Esophagus muscularis mucosa (tissue), 4 donors: ENCODE measurements at regions not wholly inside any gene's neighbourhood (a gene's known extent, or its start where the extent isn't known, plus 50 kb on each side); places are given as distances from the start of the nearest gene placed in this dataset.

Experiments used
- DNase-seq: peaks from one replicate; pipeline ENCODE4 v3.0.0-alpha.2; 2017; ENCODE audit errors: extremely low spot score
- H3K27ac ChIP-seq, 4 donors: fragments of 200-600 bp; sonication (generic); replicated peaks in 1 of 4; 1 replicate in 3 of 4; 2 replicates in 1 of 4; pipeline ENCODE4 v1.5.1; 2016 to 2019; ENCODE audit warnings: mild to moderate bottlenecking in 1 of 4
- H3K27me3 ChIP-seq, 4 donors: fragments of 200-600 bp; sonication (generic); one replicate each; pipeline versions ENCODE4 v1.5.1 to v1.6.0; 2016 to 2019
- H3K36me3 ChIP-seq, 4 donors: fragments of 200-600 bp; sonication (generic); one replicate each; pipeline ENCODE4 v1.5.1; 2016 to 2019
- H3K4me1 ChIP-seq, 4 donors: fragments of 200-600 bp; sonication (generic); one replicate each; pipeline ENCODE4 v1.5.1; 2016 to 2019
- H3K4me3 ChIP-seq, 4 donors: fragments of 200-600 bp; sonication (generic); 1 replicate in 2 of 4; 2 replicates in 2 of 4; pipeline ENCODE4 v1.5.1; 2016 to 2019; ENCODE audit warnings: mild to moderate bottlenecking in 4 of 4, moderate library complexity in 1 of 4
- H3K9me3 ChIP-seq, 4 donors: fragments of 200-600 bp; sonication (generic); 1 replicate in 3 of 4; 2 replicates in 1 of 4; pipeline ENCODE4 v1.5.1; 2016 to 2019
- EP300 ChIP-seq: sonication (generic); formaldehyde crosslinking; IDR thresholded peaks from one replicate; pipeline ENCODE4 v1.6.1; 2017; ENCODE audit warnings: antibody characterized with exemption
- POLR2A ChIP-seq: fragments of 450-650 bp; IDR thresholded peaks from one replicate; pipeline ENCODE4 v1.6.1; 2017; ENCODE audit warnings: antibody characterized with exemption, moderate library complexity, mild to moderate bottlenecking, low read depth
- POLR2AphosphoS5 ChIP-seq, 2 donors: sonication (generic); formaldehyde crosslinking; IDR thresholded peaks; one replicate each; pipeline ENCODE4 v1.6.1; 2017; ENCODE audit warnings: antibody characterized with exemption in 2 of 2
- WGBS: methylation state at CpG from one replicate; pipeline ENCODE4 v1.1.5; 2018; 5-methylcytosine and 5-hydroxymethylcytosine counted together
- intact Hi-C: fragments of 100-400 bp; cut with DNase I; formaldehyde crosslinking; loops from one replicate; pipeline ENCODE4 v1.15.1; 2023
- TF ChIP-seq, protein P1 (sequence below), 3 experiments: fragments of 200-600 bp in 2 of 3; fragments of 450-650 bp in 1 of 3; sonication (generic) in 2 of 3; IDR thresholded peaks; one replicate each; pipeline ENCODE4 v1.5.1; 2017 to 2019; ENCODE audit warnings: antibody characterized with exemption in 3 of 3, mild to moderate bottlenecking in 2 of 3, moderate library complexity in 1 of 3

GRCh38 chr11:116513894-116514293 is 258.9 kb downstream of the BUD13 start:
- DNase-seq: no peak
- intact Hi-C loops: no loop called here
- Histone ChIP-seq H3K9me3 (no peaks in the 10 kb centered on the region), H3K4me3 (no peak overlapping the region), H3K36me3 (no peaks in the 10 kb centered on the region), H3K27ac (no peak overlapping the region), H3K4me1 (no peaks in the 10 kb centered on the region), H3K27me3 (peaks cover 0 to 44% (median 0%) of the 10 kb centered on the region in 4 donors)
- no peak for TF ChIP-seq EP300
- TF ChIP-seq, protein P1, sequence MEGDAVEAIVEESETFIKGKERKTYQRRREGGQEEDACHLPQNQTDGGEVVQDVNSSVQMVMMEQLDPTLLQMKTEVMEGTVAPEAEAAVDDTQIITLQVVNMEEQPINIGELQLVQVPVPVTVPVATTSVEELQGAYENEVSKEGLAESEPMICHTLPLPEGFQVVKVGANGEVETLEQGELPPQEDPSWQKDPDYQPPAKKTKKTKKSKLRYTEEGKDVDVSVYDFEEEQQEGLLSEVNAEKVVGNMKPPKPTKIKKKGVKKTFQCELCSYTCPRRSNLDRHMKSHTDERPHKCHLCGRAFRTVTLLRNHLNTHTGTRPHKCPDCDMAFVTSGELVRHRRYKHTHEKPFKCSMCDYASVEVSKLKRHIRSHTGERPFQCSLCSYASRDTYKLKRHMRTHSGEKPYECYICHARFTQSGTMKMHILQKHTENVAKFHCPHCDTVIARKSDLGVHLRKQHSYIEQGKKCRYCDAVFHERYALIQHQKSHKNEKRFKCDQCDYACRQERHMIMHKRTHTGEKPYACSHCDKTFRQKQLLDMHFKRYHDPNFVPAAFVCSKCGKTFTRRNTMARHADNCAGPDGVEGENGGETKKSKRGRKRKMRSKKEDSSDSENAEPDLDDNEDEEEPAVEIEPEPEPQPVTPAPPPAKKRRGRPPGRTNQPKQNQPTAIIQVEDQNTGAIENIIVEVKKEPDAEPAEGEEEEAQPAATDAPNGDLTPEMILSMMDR (IDR thresholded peaks at IDR 0.05): peak in 1 of 3 experiments; percentile 17
- WGBS: 68% methylated on average over 7 of the region's 8 CpGs

GRCh38 chr11:116513278-116513823 is 259.4 kb downstream of the BUD13 start:
- no peak for DNase-seq
- H3K9me3 ChIP-seq: no peaks in the 10 kb centered on the region
- H3K4me1 ChIP-seq: no peaks in the 10 kb centered on the region
- H3K36me3 ChIP-seq: no peaks in the 10 kb centered on the region
- peaks cover 0 to 39% (median 0%) of the 10 kb centered on the region in 4 donors for H3K27me3 ChIP-seq
- H3K27ac ChIP-seq: no peak overlapping the region
- intact Hi-C loops: no loop called here
- 64% methylated on average over 8 of the region's 8 CpGs for WGBS
- no peak overlapping the region for H3K4me3 ChIP-seq
- TF ChIP-seq, protein P1 (IDR thresholded peaks at IDR 0.05): no peak
- no peak for TF ChIP-seq EP300
- no peak for TF ChIP-seq POLR2A
- TF ChIP-seq POLR2AphosphoS5 (IDR thresholded peaks at IDR 0.05): no peak

DNA sequence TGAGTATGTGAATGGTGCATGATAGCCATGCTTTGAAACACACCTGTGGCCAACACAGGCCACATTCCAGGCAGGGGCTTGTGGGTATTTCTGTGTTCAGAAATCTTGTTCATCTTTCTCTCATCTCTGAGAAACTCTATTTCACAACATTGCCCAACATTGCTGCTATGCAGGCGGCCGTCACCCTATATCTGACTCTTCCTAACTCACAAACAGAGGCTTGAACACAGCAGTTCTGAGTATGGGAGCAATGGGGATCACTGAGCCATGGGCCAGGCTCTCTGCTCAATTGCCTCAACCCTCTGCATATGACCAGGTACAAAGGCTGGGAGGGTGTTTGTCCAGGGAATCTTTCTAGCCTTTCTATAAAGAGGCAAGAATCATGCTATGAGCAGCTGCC is 259.9 kb downstream of the BUD13 start:
- H3K27me3 ChIP-seq: peaks cover 0 to 41% (median 0%) of the 10 kb centered on the region in 4 donors
- H3K9me3 ChIP-seq: no peaks in the 10 kb centered on the region
- TF ChIP-seq, protein P1 (IDR thresholded peaks at IDR 0.05): no peak
- TF ChIP-seq POLR2A (no peak), EP300 (no peak), POLR2AphosphoS5 (IDR thresholded peaks at IDR 0.05) (no peak)
- H3K4me1 ChIP-seq: no peaks in the 10 kb centered on the region
- intact Hi-C loops: no loop called here
- H3K36me3 ChIP-seq: no peaks in the 10 kb centered on the region
- no peak overlapping the region for H3K27ac ChIP-seq
- 100% methylated on average over 2 of the region's 2 CpGs for WGBS
- H3K4me3 ChIP-seq: no peak overlapping the region
- DNase-seq: no peak

GRCh38 chr11:116511684-116512083 is 261.1 kb downstream of the BUD13 start:
- H3K4me3 ChIP-seq: no peak overlapping the region
- TF ChIP-seq EP300 (no peak), POLR2A (no peak), POLR2AphosphoS5 (IDR thresholded peaks at IDR 0.05) (no peak)
- TF ChIP-seq, protein P1 (IDR thresholded peaks at IDR 0.05): no peak
- peaks cover 0 to 49% (median 0%) of the 10 kb centered on the region in 4 donors for H3K27me3 ChIP-seq
- no peak overlapping the region for H3K27ac ChIP-seq
- H3K36me3 ChIP-seq: no peaks in the 10 kb centered on the region
- WGBS: 84% methylated on average over 7 of the region's 7 CpGs
- H3K9me3 ChIP-seq: no peaks in the 10 kb centered on the region
- intact Hi-C loops: no loop called here
- no peaks in the 10 kb centered on the region for H3K4me1 ChIP-seq
- DNase-seq: no peak

DNA sequence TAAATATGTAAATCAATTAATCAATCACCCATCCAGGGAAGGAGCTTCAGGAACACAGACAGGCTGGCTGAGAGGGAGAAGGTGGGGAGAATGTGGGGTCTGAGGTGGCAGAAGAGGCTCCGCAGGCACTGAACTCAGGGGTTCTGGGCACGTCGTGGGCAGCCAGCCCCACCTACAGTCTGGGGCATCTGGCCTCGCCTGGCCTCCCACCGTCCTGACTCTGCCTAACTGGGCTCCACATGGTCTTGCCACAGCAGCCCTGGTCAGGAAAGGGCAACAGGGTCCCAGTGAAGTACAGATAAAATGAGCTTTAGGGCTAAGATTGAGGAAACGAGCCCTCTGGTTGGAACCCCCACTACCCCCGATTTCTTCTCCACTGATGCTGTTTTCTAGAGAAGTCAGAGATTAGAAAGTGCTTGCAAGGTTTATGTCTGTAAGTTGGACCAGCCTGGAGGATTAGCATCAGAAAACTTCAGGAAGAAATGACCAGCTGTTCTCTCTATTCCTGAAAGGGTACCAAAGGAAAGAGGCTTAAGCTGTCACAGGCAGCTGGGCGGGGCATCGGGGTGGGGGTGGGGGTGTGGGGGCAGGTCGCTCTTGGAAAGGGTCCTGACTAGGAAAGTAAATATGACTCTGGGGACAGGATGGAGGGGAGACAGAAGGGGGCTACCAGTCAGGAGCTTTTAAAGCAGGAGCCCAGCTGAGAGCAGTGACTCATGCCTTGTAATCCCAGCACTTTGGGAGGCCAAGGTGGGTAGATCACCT is 261.7 kb downstream of the BUD13 start:
- intact Hi-C loops: no loop called here
- H3K27me3 ChIP-seq: peaks cover 0 to 56% (median 0%) of the 10 kb centered on the region in 4 donors
- DNase-seq: no peak
- no peak overlapping the region for H3K4me3 ChIP-seq
- H3K36me3 ChIP-seq: no peaks in the 10 kb centered on the region
- no peaks in the 10 kb centered on the region for H3K4me1 ChIP-seq
- 64% methylated on average over 10 of the region's 10 CpGs for WGBS
- no peaks in the 10 kb centered on the region for H3K9me3 ChIP-seq
- TF ChIP-seq EP300 (no peak), POLR2AphosphoS5 (IDR thresholded peaks at IDR 0.05) (no peak), POLR2A (no peak)
- TF ChIP-seq, protein P1 (IDR thresholded peaks at IDR 0.05): no peak
- H3K27ac ChIP-seq: no peak overlapping the region
